ENCODE measurements at regions not wholly inside any gene's neighbourhood (a gene's known extent, or its start where the extent isn't known, plus 50 kb on each side); places are given as distances from the start of the nearest gene placed in this dataset.

- H3K27me3 ChIP-seq = no peaks in the 10 kb centered on the region
- H3K9me3 ChIP-seq = no peaks in the 10 kb centered on the region
- TF ChIP-seq POLR2A (IDR thresholded peaks at IDR 0.05) (no peak), CTCF (IDR thresholded peaks at IDR 0.05) (no peak)
- H3K36me3 ChIP-seq = no peaks in the 10 kb centered on the region
- H3K27ac ChIP-seq = no peak overlapping the region
- no peaks in the 10 kb centered on the region for H3K4me1 ChIP-seq
- DNase-seq = no peak
- no peak overlapping the region for H3K4me3 ChIP-seq
Measured at GRCh38 chr12:17489452-17489851, 600.5 kb downstream of the RERGL start.

GRCh38 chr12:17478908-17479673 lies 610.9 kb downstream of the RERGL start:
- Histone ChIP-seq H3K27me3 (no peaks in the 10 kb centered on the region), H3K27ac (no peak overlapping the region), H3K4me3 (no peak overlapping the region), H3K4me1 (no peaks in the 10 kb centered on the region), H3K36me3 (no peaks in the 10 kb centered on the region), H3K9me3 (peaks cover 0 to 7% (median 0%) of the 10 kb centered on the region in 4 donors)
- TF ChIP-seq CTCF (IDR thresholded peaks at IDR 0.05) (no peak), POLR2A (IDR thresholded peaks at IDR 0.05) (no peak)
- no peak for DNase-seq

- no peak for DNase-seq
- H3K9me3 ChIP-seq = no peaks in the 10 kb centered on the region
- no peaks in the 10 kb centered on the region for H3K36me3 ChIP-seq
- no peaks in the 10 kb centered on the region for H3K27me3 ChIP-seq
- H3K4me1 ChIP-seq = no peaks in the 10 kb centered on the region
- H3K27ac ChIP-seq = no peak overlapping the region
- no peak overlapping the region for H3K4me3 ChIP-seq
- no peak for TF ChIP-seq CTCF (IDR thresholded peaks at IDR 0.05)
- no peak for TF ChIP-seq POLR2A (IDR thresholded peaks at IDR 0.05)
Measured at GRCh38 chr12:17470460-17470859, 619.5 kb downstream of the RERGL start.

GRCh38 chr12:17459214-17459613 lies 630.8 kb downstream of the RERGL start:
- H3K27me3 ChIP-seq = no peaks in the 10 kb centered on the region
- no peak for DNase-seq
- no peak overlapping the region for H3K27ac ChIP-seq
- TF ChIP-seq CTCF (IDR thresholded peaks at IDR 0.05) (no peak), POLR2A (IDR thresholded peaks at IDR 0.05) (no peak)
- H3K4me1 ChIP-seq = no peaks in the 10 kb centered on the region
- H3K36me3 ChIP-seq = no peaks in the 10 kb centered on the region
- no peaks in the 10 kb centered on the region for H3K9me3 ChIP-seq
- H3K4me3 ChIP-seq = no peak overlapping the region

- DNase-seq = no peak
- Histone ChIP-seq H3K4me1 (no peaks in the 10 kb centered on the region), H3K36me3 (no peaks in the 10 kb centered on the region), H3K27me3 (no peaks in the 10 kb centered on the region), H3K4me3 (no peak overlapping the region), H3K27ac (no peak overlapping the region), H3K9me3 (no peaks in the 10 kb centered on the region)
- TF ChIP-seq CTCF (IDR thresholded peaks at IDR 0.05) (no peak), POLR2A (IDR thresholded peaks at IDR 0.05) (no peak)
Measured at GRCh38 chr12:17456486-17456885, 633.5 kb downstream of the RERGL start.

Data from Peyer's patch (tissue), 4 donors.